GM18508 (cell line): ENCODE measurements at regions not wholly inside any gene's neighbourhood (a gene's known extent, or its start where the extent isn't known, plus 50 kb on each side); places are given as distances from the start of the nearest gene placed in this dataset.
"Not testable (repeated sequence)": the region's sequence is repeated elsewhere in the genome, so short reads cannot be mapped to it uniquely, and the experiment has no call there.

Experiments
- ATAC-seq: cut with Tn5 transposase; IDR thresholded peaks from one replicate; pipeline ENCODE4 v1.9.1; 2021; ENCODE audit warnings: moderate number of reproducible peaks; ENCODE audit not compliant: insufficient read depth, unreplicated experiment

GRCh38 chrX:129006491-129006890 is 516.8 kb downstream of the SMARCA1 start:
- no peak for ATAC-seq

GRCh38 chrX:129000797-129001196 is 522.5 kb downstream of the SMARCA1 start:
- ATAC-seq: no peak

GRCh38 chrX:129000018-129000417 is 523.3 kb downstream of the SMARCA1 start:
- ATAC-seq: no peak

- no peak for ATAC-seq
Measured at GRCh38 chrX:128992107-128992971, 531.0 kb downstream of the SMARCA1 start.

- no peak for ATAC-seq
Measured at GRCh38 chrX:128975745-128976144, 547.5 kb downstream of the SMARCA1 start.

GRCh38 chrX:128973033-128973432 is 550.3 kb downstream of the SMARCA1 start:
- ATAC-seq: no peak

- ATAC-seq: no peak
Measured at GRCh38 chrX:128961290-128961689, 562.0 kb downstream of the SMARCA1 start.

- not testable (repeated sequence) for ATAC-seq
Measured at GRCh38 chrX:128954697-128955096, 568.6 kb downstream of the SMARCA1 start.

- ATAC-seq: no peak
Measured at GRCh38 chrX:128931071-128931470, 592.2 kb downstream of the SMARCA1 start.

GRCh38 chrX:128929271-128930057 is 593.8 kb downstream of the SMARCA1 start:
- ATAC-seq: no peak

GRCh38 chrX:128928636-128929035 is 594.7 kb downstream of the SMARCA1 start:
- ATAC-seq: no peak

GRCh38 chrX:128927363-128927762 is 595.9 kb downstream of the SMARCA1 start:
- no peak for ATAC-seq

GRCh38 chrX:128906753-128907152 is 616.5 kb downstream of the SMARCA1 start:
- no peak for ATAC-seq

GRCh38 chrX:128901018-128901417 is 622.3 kb downstream of the SMARCA1 start:
- no peak for ATAC-seq

- ATAC-seq: no peak
Measured at GRCh38 chrX:128897621-128898020, 625.7 kb downstream of the SMARCA1 start.

- no peak for ATAC-seq
Measured at GRCh38 chrX:128891554-128891953, 631.7 kb downstream of the SMARCA1 start.

- no peak for ATAC-seq
Measured at GRCh38 chrX:128884430-128884829, 638.9 kb downstream of the SMARCA1 start.

- ATAC-seq: no peak
Measured at GRCh38 chrX:128883650-128884049, 639.6 kb downstream of the SMARCA1 start.

- ATAC-seq: no peak
Measured at GRCh38 chrX:128870361-128870760, 652.9 kb downstream of the SMARCA1 start.

- ATAC-seq: no peak
Measured at GRCh38 chrX:128862557-128862956, 660.7 kb downstream of the SMARCA1 start.

GRCh38 chrX:128848374-128848773 is 674.9 kb downstream of the SMARCA1 start:
- ATAC-seq: no peak
